Uterus (tissue), 3 donors: ENCODE measurements at regions not wholly inside any gene's neighbourhood (a gene's known extent, or its start where the extent isn't known, plus 50 kb on each side); places are given as distances from the start of the nearest gene placed in this dataset.

Experiments used
- DNase-seq, 2 donors: peaks; one replicate each; pipeline ENCODE4 v3.0.0-alpha.2; 2019 to 2020
- H3K27ac ChIP-seq, 2 donors: fragments of 200-600 bp; sonication (generic); 1 replicate in 1 of 2; 2 replicates in 1 of 2; pipeline ENCODE4 v1.5.1; 2016 to 2018
- H3K27me3 ChIP-seq, 2 donors: fragments of 200-600 bp; sonication (generic); one replicate each; pipeline ENCODE4 v1.5.1; 2018 to 2019; ENCODE audit warnings: control low read depth in 1 of 2
- H3K36me3 ChIP-seq, 2 donors: fragments of 200-600 bp; sonication (generic); one replicate each; pipeline ENCODE4 v1.5.1; 2019; ENCODE audit warnings: control low read depth in 1 of 2
- H3K4me1 ChIP-seq, 2 donors: fragments of 200-600 bp; sonication (generic); one replicate each; pipeline ENCODE4 v1.5.1; 2018 to 2019; ENCODE audit warnings: control low read depth in 1 of 2
- H3K4me3 ChIP-seq, 2 donors: fragments of 200-600 bp; sonication (generic); 1 replicate in 1 of 2; 2 replicates in 1 of 2; pipeline ENCODE4 v1.5.1; 2018 to 2019; ENCODE audit warnings: mild to moderate bottlenecking in 1 of 2
- H3K9me3 ChIP-seq, 2 donors: fragments of 200-600 bp; sonication (generic); one replicate each; pipeline ENCODE4 v1.5.1; 2019; ENCODE audit warnings: control low read depth in 1 of 2
- POLR2A ChIP-seq, 2 donors: fragments of 450-650 bp; IDR thresholded peaks; one replicate each; pipeline ENCODE4 v1.6.1; 2016; ENCODE audit warnings: antibody characterized with exemption in 2 of 2, mild to moderate bottlenecking in 1 of 2, moderate library complexity in 1 of 2
- intact Hi-C: fragments of 100-400 bp; cut with DNase I; formaldehyde crosslinking; loops from one replicate; pipeline ENCODE4 v1.15.1; 2023; ENCODE audit warnings: low total_unique reads
- TF ChIP-seq, protein P1 (sequence below), 4 experiments: fragments of 200-600 bp in 2 of 4; fragments of 450-650 bp in 2 of 4; sonication (generic) in 2 of 4; IDR thresholded peaks; one replicate each; pipeline ENCODE4 v1.5.1; 2016 to 2019; ENCODE audit warnings: antibody characterized with exemption in 4 of 4, mild to moderate bottlenecking in 2 of 4, moderate library complexity in 1 of 4
- donor health status: DM: yes; HTN: yes; CAD: no.

DNA sequence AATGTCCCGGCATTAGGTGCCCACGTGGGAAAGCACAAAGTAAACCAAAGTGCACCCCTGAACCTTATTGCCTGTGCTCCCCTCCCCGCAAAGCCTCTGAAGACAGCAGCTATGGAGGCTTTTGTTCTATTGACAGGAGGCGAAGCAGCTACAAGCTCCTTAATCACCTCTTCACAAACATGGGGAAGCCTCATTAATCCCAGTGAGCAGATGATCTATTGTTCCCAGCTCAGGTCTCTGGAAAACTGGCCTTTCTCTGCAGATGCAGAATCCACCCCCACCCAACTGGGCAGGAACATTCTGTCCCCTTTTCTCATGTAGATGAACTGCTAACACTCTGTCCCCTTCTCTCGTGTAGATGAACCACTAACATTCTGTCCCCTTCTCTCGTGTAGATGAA, 190.5 kb upstream of the CSF3R start:
- no peak for DNase-seq
- no peaks in the 10 kb centered on the region for H3K27me3 ChIP-seq

DNA sequence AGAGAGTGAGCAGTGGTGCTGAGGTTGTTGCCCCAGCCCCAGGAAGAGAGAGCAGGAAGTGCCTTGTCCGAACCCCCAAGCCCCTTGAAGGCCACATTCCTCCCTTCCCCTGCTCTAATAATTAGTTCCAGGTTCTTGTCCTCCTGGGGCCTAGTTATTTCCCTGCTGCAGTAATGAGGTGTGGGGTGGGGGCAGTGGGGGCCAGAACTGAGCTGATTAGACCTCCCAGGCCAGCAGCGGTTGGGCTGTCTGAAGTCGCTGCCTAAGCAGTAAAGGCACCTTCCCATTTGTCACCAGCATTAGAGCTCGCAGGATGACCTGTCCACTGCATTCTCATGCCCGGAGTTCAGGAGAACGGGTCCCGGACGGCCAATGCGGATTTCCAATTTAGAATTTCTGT, 186.5 kb upstream of the CSF3R start:
- no peaks in the 10 kb centered on the region for H3K36me3 ChIP-seq
- no peaks in the 10 kb centered on the region for H3K9me3 ChIP-seq
- no peak for DNase-seq
- TF ChIP-seq, protein P1, sequence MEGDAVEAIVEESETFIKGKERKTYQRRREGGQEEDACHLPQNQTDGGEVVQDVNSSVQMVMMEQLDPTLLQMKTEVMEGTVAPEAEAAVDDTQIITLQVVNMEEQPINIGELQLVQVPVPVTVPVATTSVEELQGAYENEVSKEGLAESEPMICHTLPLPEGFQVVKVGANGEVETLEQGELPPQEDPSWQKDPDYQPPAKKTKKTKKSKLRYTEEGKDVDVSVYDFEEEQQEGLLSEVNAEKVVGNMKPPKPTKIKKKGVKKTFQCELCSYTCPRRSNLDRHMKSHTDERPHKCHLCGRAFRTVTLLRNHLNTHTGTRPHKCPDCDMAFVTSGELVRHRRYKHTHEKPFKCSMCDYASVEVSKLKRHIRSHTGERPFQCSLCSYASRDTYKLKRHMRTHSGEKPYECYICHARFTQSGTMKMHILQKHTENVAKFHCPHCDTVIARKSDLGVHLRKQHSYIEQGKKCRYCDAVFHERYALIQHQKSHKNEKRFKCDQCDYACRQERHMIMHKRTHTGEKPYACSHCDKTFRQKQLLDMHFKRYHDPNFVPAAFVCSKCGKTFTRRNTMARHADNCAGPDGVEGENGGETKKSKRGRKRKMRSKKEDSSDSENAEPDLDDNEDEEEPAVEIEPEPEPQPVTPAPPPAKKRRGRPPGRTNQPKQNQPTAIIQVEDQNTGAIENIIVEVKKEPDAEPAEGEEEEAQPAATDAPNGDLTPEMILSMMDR (IDR thresholded peaks at IDR 0.05), result no peak
- TF ChIP-seq POLR2A (IDR thresholded peaks at IDR 0.05), result no peak
- no peak overlapping the region for H3K4me3 ChIP-seq
- no peak overlapping the region for H3K27ac ChIP-seq
- intact Hi-C loops, result no loop called here
- no peaks in the 10 kb centered on the region for H3K4me1 ChIP-seq
- no peaks in the 10 kb centered on the region for H3K27me3 ChIP-seq

More for the DNA sequence above, 190.5 kb upstream of the CSF3R start:
- no peaks in the 10 kb centered on the region for H3K4me1 ChIP-seq
- TF ChIP-seq, protein P1 (IDR thresholded peaks at IDR 0.05), result no peak
- TF ChIP-seq POLR2A (IDR thresholded peaks at IDR 0.05), result no peak
- intact Hi-C loops, result no loop called here
- no peak overlapping the region for H3K27ac ChIP-seq
- no peaks in the 10 kb centered on the region for H3K9me3 ChIP-seq
- H3K4me3 ChIP-seq, result no peak overlapping the region
- no peaks in the 10 kb centered on the region for H3K36me3 ChIP-seq

DNA sequence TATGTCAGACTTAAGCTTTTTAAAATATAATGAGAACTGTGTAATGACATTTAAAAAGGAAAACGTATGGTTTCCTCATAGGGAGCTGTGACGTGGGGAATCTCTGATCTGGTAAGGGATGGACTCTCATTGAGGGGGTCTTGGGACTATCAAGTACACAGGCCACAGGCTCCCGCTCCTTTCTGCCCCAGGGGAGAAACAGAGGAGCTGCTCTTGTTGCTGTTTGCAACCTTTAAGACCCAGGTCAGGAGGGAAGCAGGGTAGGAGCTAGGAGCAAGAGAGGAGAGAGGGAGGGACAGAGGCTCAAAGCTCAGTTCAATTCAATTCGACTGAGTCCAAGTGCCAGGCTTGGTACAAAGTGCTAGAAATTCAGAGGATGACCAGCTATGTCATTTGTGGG, 185.1 kb upstream of the CSF3R start:
- Histone ChIP-seq H3K36me3 (no peaks in the 10 kb centered on the region), H3K4me1 (no peaks in the 10 kb centered on the region), H3K4me3 (no peak overlapping the region), H3K9me3 (no peaks in the 10 kb centered on the region), H3K27me3 (no peaks in the 10 kb centered on the region), H3K27ac (no peak overlapping the region)
- DNase-seq, result no peak
- intact Hi-C loops, result no loop called here
- TF ChIP-seq, protein P1 (IDR thresholded peaks at IDR 0.05), result no peak
- no peak for TF ChIP-seq POLR2A (IDR thresholded peaks at IDR 0.05)

DNA sequence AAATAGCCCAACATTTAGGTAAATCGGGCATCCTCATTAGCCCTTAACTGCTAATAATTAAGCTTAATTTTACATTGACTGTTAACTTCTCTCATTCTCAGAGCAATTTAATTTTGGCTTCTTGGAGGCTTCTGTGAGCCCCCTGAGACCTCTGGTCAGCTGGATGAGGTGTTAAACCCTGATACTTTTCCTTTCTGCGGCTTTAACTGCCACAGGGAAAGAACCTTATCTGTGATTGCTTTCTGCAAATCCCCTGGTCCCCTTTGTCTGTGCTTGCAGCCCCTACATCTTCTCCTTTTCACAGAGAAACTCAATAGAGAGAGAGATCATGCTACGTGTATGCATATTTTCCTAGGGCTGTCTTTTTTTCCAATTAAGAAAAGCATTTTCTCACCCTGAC, 184.5 kb upstream of the CSF3R start:
- DNase-seq, result no peak
- TF ChIP-seq POLR2A (IDR thresholded peaks at IDR 0.05), result no peak
- TF ChIP-seq, protein P1 (IDR thresholded peaks at IDR 0.05), result no peak
- intact Hi-C loops, result no loop called here
- H3K9me3 ChIP-seq, result no peaks in the 10 kb centered on the region
- no peaks in the 10 kb centered on the region for H3K27me3 ChIP-seq
- H3K27ac ChIP-seq, result no peak overlapping the region
- no peak overlapping the region for H3K4me3 ChIP-seq
- H3K4me1 ChIP-seq, result no peaks in the 10 kb centered on the region
- H3K36me3 ChIP-seq, result no peaks in the 10 kb centered on the region

DNA sequence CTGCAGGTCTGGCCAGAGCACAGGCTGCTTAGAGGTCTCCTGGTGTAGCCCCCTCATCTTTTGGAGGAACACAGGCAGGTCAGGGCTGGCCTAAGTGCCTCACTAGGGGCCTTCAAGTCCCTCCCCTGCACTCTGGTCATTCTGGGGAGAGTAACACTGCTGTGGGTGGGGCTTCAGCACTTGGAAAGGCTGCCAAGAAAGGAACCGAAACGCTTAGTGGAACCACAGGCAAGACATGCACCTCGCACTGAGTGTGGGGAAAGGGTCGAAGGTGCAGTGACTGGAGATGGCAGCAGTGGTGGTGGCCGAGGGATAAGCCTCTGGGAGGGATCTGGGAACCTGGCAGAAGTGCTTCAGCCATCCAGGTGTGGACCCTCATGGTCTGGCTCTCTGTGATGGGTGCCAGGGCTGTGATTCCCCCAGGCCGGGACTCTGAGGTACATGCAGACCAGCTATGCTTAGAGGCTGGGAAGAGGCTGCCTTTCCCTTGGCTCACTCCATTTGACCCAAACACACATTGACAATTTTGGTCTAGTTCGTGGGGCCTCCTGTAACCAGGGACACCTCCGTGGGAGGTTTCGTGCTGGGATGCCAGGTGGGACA, 182.9 kb upstream of the CSF3R start:
- DNase-seq, result no peak

More for the DNA sequence above, 182.9 kb upstream of the CSF3R start:
- no peaks in the 10 kb centered on the region for H3K36me3 ChIP-seq
- H3K27me3 ChIP-seq, result no peaks in the 10 kb centered on the region
- no peaks in the 10 kb centered on the region for H3K4me1 ChIP-seq
- no peaks in the 10 kb centered on the region for H3K9me3 ChIP-seq
- no peak overlapping the region for H3K27ac ChIP-seq
- no peak overlapping the region for H3K4me3 ChIP-seq
- intact Hi-C loops, result no loop called here
- no peak for TF ChIP-seq POLR2A (IDR thresholded peaks at IDR 0.05)
- TF ChIP-seq, protein P1 (IDR thresholded peaks at IDR 0.05), result no peak
